Keratinocyte (primary cell): ENCODE measurements at regions not wholly inside any gene's neighbourhood (a gene's known extent, or its start where the extent isn't known, plus 50 kb on each side); places are given as distances from the start of the nearest gene placed in this dataset.

Experiments
- CTCF ChIP-seq, 3 experiments: IDR thresholded peaks in 1 of 3; conservative IDR thresholded peaks in 1 of 3; optimal IDR thresholded peaks in 1 of 3; 2 replicates in 2 of 3; 3 replicates in 1 of 3; pipeline versions ENCODE3 to v1.5.1; 2011; ENCODE audit warnings: low read length in 3 of 3, mild to moderate bottlenecking in 3 of 3, moderate library complexity in 2 of 3, control low read depth in 1 of 3, inconsistent platforms in 1 of 3; ENCODE audit not compliant: insufficient read depth in 2 of 3; ENCODE audit errors: extremely low read depth in 1 of 3
- EZH2 ChIP-seq: IDR thresholded peaks from one replicate; pipeline ENCODE4 v1.6.1; 2012; ENCODE audit warnings: inconsistent platforms, mild to moderate bottlenecking, low read length, moderate library complexity

- no peak for TF ChIP-seq EZH2
- TF ChIP-seq CTCF (optimal IDR thresholded peaks at IDR 0.05 in 1 of 3, IDR thresholded peaks at IDR 0.05 in 1 of 3, conservative IDR thresholded peaks at IDR 0.05 in 1 of 3; ENCODE audit: extremely low read depth in 1 of 3, insufficient read depth in 2 of 3, low read length in 3 of 3) = no peak
Measured at GRCh38 chr10:78909221-78909620, 159.5 kb upstream of the ZMIZ1 start.
